ENCODE measurements at regions not wholly inside any gene's neighbourhood (a gene's known extent, or its start where the extent isn't known, plus 50 kb on each side); places are given as distances from the start of the nearest gene placed in this dataset.
"Not testable (repeated sequence)": the region's sequence is repeated elsewhere in the genome, so short reads cannot be mapped to it uniquely, and the experiment has no call there.

GRCh38 chr11:13215149-13215548, 62.4 kb upstream of the BMAL1 start:
- TF ChIP-seq GABPA (IDR thresholded peaks at IDR 0.05; ENCODE audit: low read depth), result no peak
- no peak for TF ChIP-seq CTCF (IDR thresholded peaks at IDR 0.05; ENCODE audit: insufficient read depth, low read length)
- TF ChIP-seq POLR2AphosphoS5 (IDR thresholded peaks at IDR 0.05; ENCODE audit: low read depth), result no peak
- TF ChIP-seq REST (IDR thresholded peaks at IDR 0.05; ENCODE audit: insufficient replicate concordance, low read depth), result no peak
- TF ChIP-seq SPI1 (IDR thresholded peaks at IDR 0.05; ENCODE audit: borderline replicate concordance, low read depth), result no peak
- Histone ChIP-seq H3K27me3 (ENCODE audit: insufficient read depth, poor library complexity, severe bottlenecking) (no peaks in the 10 kb centered on the region), H3K27ac (replicated peaks) (no peak overlapping the region), H3K4me3 (replicated peaks; ENCODE audit: insufficient read depth, low read length) (no peak overlapping the region)
- no peak for DNase-seq (ENCODE audit: low read depth in 1 of 2, low spot score in 1 of 2)

GRCh38 chr11:13216019-13216710, 61.4 kb upstream of the BMAL1 start:
- DNase-seq (ENCODE audit: low read depth in 1 of 2, low spot score in 1 of 2), result peak in 1 of 2 experiments; percentile 17
- Histone ChIP-seq H3K27me3 (ENCODE audit: insufficient read depth, poor library complexity, severe bottlenecking) (no peaks in the 10 kb centered on the region), H3K4me3 (replicated peaks; ENCODE audit: insufficient read depth, low read length) (no peak overlapping the region), H3K27ac (replicated peaks) (no peak overlapping the region)
- TF ChIP-seq REST (IDR thresholded peaks at IDR 0.05; ENCODE audit: insufficient replicate concordance, low read depth), result no peak
- no peak for TF ChIP-seq CTCF (IDR thresholded peaks at IDR 0.05; ENCODE audit: insufficient read depth, low read length)
- no peak for TF ChIP-seq SPI1 (IDR thresholded peaks at IDR 0.05; ENCODE audit: borderline replicate concordance, low read depth)

GRCh38 chr11:13216711-13217075, 60.9 kb upstream of the BMAL1 start:
- H3K4me3 ChIP-seq (replicated peaks; ENCODE audit: insufficient read depth, low read length), result no peak overlapping the region
- H3K27ac ChIP-seq (replicated peaks), result no peak overlapping the region
- DNase-seq (ENCODE audit: low read depth in 1 of 2, low spot score in 1 of 2), result no peak
- no peaks in the 10 kb centered on the region for H3K27me3 ChIP-seq (ENCODE audit: insufficient read depth, poor library complexity, severe bottlenecking)
- no peak for TF ChIP-seq CTCF (IDR thresholded peaks at IDR 0.05; ENCODE audit: insufficient read depth, low read length)
- no peak for TF ChIP-seq SPI1 (IDR thresholded peaks at IDR 0.05; ENCODE audit: borderline replicate concordance, low read depth)
- no peak for TF ChIP-seq GABPA (IDR thresholded peaks at IDR 0.05; ENCODE audit: low read depth)
- no peak for TF ChIP-seq POLR2AphosphoS5 (IDR thresholded peaks at IDR 0.05; ENCODE audit: low read depth)
- TF ChIP-seq REST (IDR thresholded peaks at IDR 0.05; ENCODE audit: insufficient replicate concordance, low read depth), result no peak

GRCh38 chr11:13218685-13219084, 58.9 kb upstream of the BMAL1 start:
- not testable (repeated sequence) for H3K27me3 ChIP-seq (ENCODE audit: insufficient read depth, poor library complexity, severe bottlenecking); H3K27ac ChIP-seq (replicated peaks); DNase-seq (ENCODE audit: low read depth in 1 of 2, low spot score in 1 of 2); H3K4me3 ChIP-seq (replicated peaks; ENCODE audit: insufficient read depth, low read length)

Measured in HL-60 (cell line).